GM23248 (cell line): ENCODE measurements at regions not wholly inside any gene's neighbourhood (a gene's known extent, or its start where the extent isn't known, plus 50 kb on each side); places are given as distances from the start of the nearest gene placed in this dataset.

Experiments
- DNase-seq: peaks from one replicate; pipeline ENCODE4 v3.0.0-alpha.2; 2015
- H2AFZ ChIP-seq: fragments of 200-600 bp; sonication (generic); 2 replicates; pipeline ENCODE4 v1.6.1; 2016; ENCODE audit warnings: antibody characterized with exemption
- H3F3A ChIP-seq: fragments of 200-600 bp; sonication (generic); 2 replicates; pipeline ENCODE4 v1.6.1; 2016; ENCODE audit warnings: mild to moderate bottlenecking, antibody characterized with exemption, mixed run types; ENCODE audit not compliant: insufficient read depth
- H3K27ac ChIP-seq: fragments of 200-600 bp; sonication (generic); 2 replicates; pipeline ENCODE4 v1.5.1; 2016; ENCODE audit warnings: mild to moderate bottlenecking
- H3K27me3 ChIP-seq: fragments of 200-600 bp; sonication (generic); replicated peaks from 2 replicates; pipeline ENCODE4 v1.6.1; 2016; ENCODE audit warnings: mild to moderate bottlenecking; ENCODE audit not compliant: insufficient read depth
- H3K36me3 ChIP-seq: fragments of 200-600 bp; sonication (generic); 2 replicates; pipeline ENCODE4 v1.6.1; 2016; ENCODE audit warnings: low read depth, mild to moderate bottlenecking
- H3K4me1 ChIP-seq: fragments of 200-600 bp; sonication (generic); 2 replicates; pipeline ENCODE4 v1.6.1; 2016; ENCODE audit warnings: mild to moderate bottlenecking; ENCODE audit not compliant: insufficient read depth
- H3K4me2 ChIP-seq: fragments of 200-600 bp; sonication (generic); one replicate; pipeline ENCODE4 v1.6.1; 2016; ENCODE audit warnings: mild to moderate bottlenecking; ENCODE audit not compliant: unreplicated experiment
- H3K4me3 ChIP-seq: fragments of 200-600 bp; sonication (generic); 2 replicates; pipeline ENCODE4 v1.5.1; 2016; ENCODE audit warnings: mild to moderate bottlenecking
- H3K79me2 ChIP-seq: fragments of 200-600 bp; sonication (generic); 2 replicates; pipeline ENCODE4 v1.6.1; 2016; ENCODE audit warnings: mild to moderate bottlenecking; ENCODE audit not compliant: insufficient read depth
- H3K9ac ChIP-seq: fragments of 200-600 bp; sonication (generic); 2 replicates; pipeline ENCODE4 v1.6.1; 2016; ENCODE audit warnings: mild to moderate bottlenecking
- H3K9me2 ChIP-seq: fragments of 200-600 bp; sonication (generic); 2 replicates; pipeline ENCODE4 v1.6.1; 2016; ENCODE audit warnings: mixed run types, mild to moderate bottlenecking, moderate library complexity; ENCODE audit not compliant: insufficient read depth
- H3K9me3 ChIP-seq: fragments of 200-600 bp; sonication (generic); one replicate; pipeline ENCODE4 v1.6.1; 2017; ENCODE audit warnings: low read depth
- H4K20me1 ChIP-seq: fragments of 200-600 bp; sonication (generic); 2 replicates; pipeline ENCODE4 v1.6.0; 2016; ENCODE audit not compliant: insufficient read depth
- EZH2 ChIP-seq: fragments of 200-600 bp; sonication (generic); IDR thresholded peaks from 2 replicates; pipeline ENCODE4 v1.6.1; 2018; ENCODE audit warnings: antibody characterized with exemption, mild to moderate bottlenecking; ENCODE audit not compliant: insufficient read depth, poor library complexity, severe bottlenecking
- EZH2phosphoT487 ChIP-seq: fragments of 200-600 bp; sonication (generic); IDR thresholded peaks from 2 replicates; pipeline ENCODE4 v1.6.1; 2018; ENCODE audit warnings: antibody characterized with exemption, moderate library complexity, mild to moderate bottlenecking, low read depth; ENCODE audit not compliant: insufficient read depth
- WGBS, 2 experiments: methylation state at CpG; one replicate each; pipeline ENCODE4 v1.1.6; 2015 to 2017; ENCODE audit warnings: low lambda C conversion rate in 2 of 2, low coverage in 1 of 2; ENCODE audit errors: missing lambda C conversion rate in 2 of 2; 5-methylcytosine and 5-hydroxymethylcytosine counted together
- in situ Hi-C: fragments of 300-500 bp; cut with MboI; formaldehyde crosslinking; loops from 2 replicates; pipeline ENCODE4 v1.15.0; 2020

DNA sequence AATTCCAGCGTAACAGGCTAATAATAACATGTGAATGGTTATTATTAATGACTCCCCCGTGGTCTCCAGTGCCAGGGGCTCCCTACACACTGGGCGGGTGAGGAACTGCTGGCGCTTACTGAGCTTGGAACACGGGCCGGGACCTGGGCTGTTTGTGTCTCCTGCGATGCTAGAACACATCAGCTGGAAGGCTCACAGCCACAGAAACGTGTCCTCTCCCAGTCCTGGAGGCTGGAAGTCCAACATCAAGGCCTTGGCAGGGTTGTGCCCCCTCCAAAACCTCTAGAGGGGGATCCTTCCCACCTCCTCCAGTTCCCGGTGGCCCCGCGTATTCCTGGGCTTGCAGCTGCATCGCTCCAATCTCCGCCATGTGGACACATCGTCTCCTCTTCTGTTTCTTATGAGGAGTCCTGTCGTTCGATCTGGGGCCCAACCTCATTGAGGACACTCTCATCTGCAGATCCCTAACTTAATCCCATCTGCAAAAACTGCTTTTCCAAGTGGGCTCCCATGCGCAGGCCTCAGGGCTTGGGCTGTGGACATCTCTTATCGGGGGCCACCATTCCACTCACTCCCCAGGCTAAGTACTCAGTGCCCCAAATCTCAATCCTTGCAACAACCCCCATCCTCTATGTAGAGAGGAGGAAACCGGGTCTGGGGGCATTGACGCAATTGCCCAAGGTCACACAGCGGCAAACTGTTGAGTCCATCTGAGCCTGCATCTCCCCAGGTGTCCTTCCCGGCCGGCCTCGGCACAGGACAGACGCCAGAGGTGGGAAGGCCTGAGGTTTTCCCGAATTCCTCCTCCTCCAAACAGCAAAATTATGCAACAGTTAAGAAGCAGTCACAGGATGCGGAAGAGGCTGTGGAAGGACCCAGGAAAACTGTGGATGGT is 193.9 kb downstream of the IRF8 start:
- Histone ChIP-seq H3K9me3 (no peaks in the 10 kb centered on the region), H2AFZ (no peak overlapping the region)
- WGBS, 2 experiments: 61 to 66% methylated on average over 27 of the region's 27 CpGs

DNA sequence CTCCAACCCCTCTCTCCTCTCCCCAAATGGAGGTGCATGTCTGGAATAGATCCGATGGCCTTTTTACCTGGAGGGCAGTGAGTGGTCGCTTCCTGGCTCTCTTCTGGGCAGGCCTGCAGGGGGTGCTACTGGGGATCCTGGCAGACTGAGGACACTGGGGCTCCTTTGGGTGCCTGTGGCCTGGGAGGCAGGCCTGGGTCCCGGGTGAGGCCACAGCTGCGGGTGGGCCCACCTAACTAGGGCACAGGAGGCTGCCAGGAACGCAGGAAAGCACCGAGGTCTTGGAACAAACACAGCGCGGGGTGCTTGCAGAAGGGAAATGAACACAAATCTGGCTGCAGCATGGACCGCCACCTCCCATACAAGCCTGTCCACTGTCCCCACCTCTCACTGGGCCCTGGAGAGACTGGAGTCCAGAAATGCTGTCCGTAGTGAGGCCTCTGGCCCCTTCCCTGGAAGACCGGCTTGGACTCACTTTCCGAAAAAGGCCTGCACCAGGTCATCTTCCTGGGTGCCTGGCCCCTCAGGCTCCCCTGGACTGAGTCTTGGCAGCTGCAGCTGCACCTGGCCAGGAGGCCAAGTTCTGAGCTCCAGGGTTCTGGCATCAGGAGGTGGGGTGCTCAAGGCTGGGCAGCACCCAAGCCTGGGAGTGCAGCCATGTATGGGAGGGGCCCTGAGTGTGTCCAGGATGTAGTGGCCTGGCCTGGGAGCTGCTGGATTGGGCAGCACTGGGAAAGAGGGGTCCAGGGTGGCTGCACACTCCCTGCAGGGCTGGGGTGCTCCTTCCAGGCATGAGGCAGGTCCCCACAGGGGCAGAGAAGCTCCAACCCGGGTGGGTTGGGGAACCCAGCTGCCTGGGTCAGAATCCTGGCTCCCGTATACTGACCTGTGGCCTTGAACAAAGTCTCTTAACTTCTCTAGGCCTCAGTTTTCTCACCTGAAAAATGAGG is 195.1 kb downstream of the IRF8 start:
- TF ChIP-seq EZH2 (no peak), EZH2phosphoT487 (no peak)
- H2AFZ ChIP-seq: no peak overlapping the region
- H3K9ac ChIP-seq: no peak overlapping the region
- H3K27ac ChIP-seq: no peak overlapping the region
- no peaks in the 10 kb centered on the region for H3K79me2 ChIP-seq
- DNase-seq: no peak
- H4K20me1 ChIP-seq: no peaks in the 10 kb centered on the region
- no peaks in the 10 kb centered on the region for H3K4me1 ChIP-seq
- no peaks in the 10 kb centered on the region for H3K36me3 ChIP-seq
- 45 to 46% methylated on average over 13 of the region's 14 CpGs for WGBS, 2 experiments
- in situ Hi-C loops: no loop called here
- no peaks in the 10 kb centered on the region for H3F3A ChIP-seq
- H3K9me2 ChIP-seq: no peaks in the 10 kb centered on the region
- H3K27me3 ChIP-seq: peaks cover 28% of the 10 kb centered on the region
- no peaks in the 10 kb centered on the region for H3K9me3 ChIP-seq
- no peak overlapping the region for H3K4me3 ChIP-seq
- H3K4me2 ChIP-seq: no peak overlapping the region

More for the DNA sequence above, 193.9 kb downstream of the IRF8 start:
- H3K4me3 ChIP-seq: no peak overlapping the region
- in situ Hi-C loops: no loop called here
- H3F3A ChIP-seq: no peaks in the 10 kb centered on the region
- no peak for DNase-seq
- H4K20me1 ChIP-seq: no peaks in the 10 kb centered on the region
- no peaks in the 10 kb centered on the region for H3K79me2 ChIP-seq
- no peak overlapping the region for H3K27ac ChIP-seq
- H3K36me3 ChIP-seq: no peaks in the 10 kb centered on the region
- H3K9me2 ChIP-seq: no peaks in the 10 kb centered on the region
- TF ChIP-seq EZH2: no peak
- TF ChIP-seq EZH2phosphoT487: no peak
- peaks cover 26% of the 10 kb centered on the region for H3K27me3 ChIP-seq
- no peak overlapping the region for H3K9ac ChIP-seq
- H3K4me1 ChIP-seq: no peaks in the 10 kb centered on the region
- H3K4me2 ChIP-seq: no peak overlapping the region

DNA sequence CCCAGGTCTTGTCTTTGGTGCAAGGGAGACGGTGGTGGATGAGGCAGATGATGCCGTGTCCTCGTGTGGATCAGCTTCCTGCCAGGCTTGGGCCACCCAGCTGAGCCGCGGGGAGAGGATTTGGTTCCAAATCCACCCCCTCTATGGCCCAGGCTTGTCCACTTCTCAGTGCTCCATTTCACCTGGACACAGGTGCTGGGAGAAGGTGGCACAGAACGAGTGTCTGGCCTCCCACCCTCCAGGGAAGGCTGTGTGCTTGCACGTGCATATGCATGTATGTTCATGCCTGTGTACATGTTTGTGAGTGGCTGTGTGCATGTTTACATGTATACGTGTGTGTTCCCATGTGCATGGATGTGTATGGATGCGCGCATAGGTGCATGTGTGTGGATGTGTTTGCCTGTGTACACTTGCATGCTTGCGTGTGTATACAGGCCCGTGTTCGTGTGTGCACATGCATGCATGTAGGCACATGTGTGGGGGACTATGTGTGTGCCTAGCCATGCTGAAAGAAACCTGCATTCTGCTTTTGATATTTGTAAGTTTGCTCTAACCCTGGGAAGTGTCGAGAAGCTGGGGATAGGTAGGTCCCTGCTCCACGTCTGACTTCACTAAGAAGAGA is 196.3 kb downstream of the IRF8 start:
- in situ Hi-C loops: no loop called here
- Histone ChIP-seq H3K4me1 (no peaks in the 10 kb centered on the region), H3K9me3 (no peaks in the 10 kb centered on the region), H3K36me3 (no peaks in the 10 kb centered on the region), H3K27me3 (peaks cover 25% of the 10 kb centered on the region), H4K20me1 (no peaks in the 10 kb centered on the region), H3K79me2 (no peaks in the 10 kb centered on the region), H2AFZ (no peak overlapping the region), H3K4me2 (no peak overlapping the region), H3K4me3 (no peak overlapping the region), H3K9ac (no peak overlapping the region), H3F3A (no peaks in the 10 kb centered on the region), H3K27ac (no peak overlapping the region), H3K9me2 (no peaks in the 10 kb centered on the region)
- TF ChIP-seq EZH2 (no peak), EZH2phosphoT487 (no peak)
- 51 to 55% methylated on average over 15 of the region's 15 CpGs for WGBS, 2 experiments
- DNase-seq: no peak

DNA sequence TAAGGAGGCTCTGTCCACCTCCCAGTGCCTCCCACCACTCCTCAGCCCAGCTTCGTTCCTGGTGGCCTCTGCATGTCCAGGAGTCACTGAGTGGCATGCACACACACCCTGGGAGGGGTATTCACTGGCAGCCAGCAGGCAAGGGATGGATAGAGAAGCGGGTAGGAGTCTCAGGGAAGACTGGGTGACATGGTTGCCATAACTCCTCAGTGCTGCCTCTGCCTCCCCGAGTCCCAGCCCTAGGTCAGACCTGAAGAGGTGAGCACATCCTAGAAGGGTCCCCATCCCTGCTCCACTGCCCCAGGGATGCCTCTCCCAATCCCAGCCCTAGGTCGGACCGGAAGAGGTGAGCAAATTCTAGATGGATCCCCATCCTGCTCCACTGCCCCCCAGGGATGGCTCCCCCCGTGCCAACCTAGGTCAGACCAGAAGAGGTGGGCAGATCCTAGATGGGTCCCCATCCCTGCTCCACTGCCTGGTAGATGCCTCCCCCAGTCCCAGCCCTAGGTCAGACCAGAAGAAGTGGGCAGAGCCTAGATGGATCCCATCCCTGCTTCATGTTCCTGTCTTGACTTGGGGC is 197.0 kb downstream of the IRF8 start:
- H3K36me3 ChIP-seq: no peaks in the 10 kb centered on the region
- H3K4me2 ChIP-seq: no peak overlapping the region
- H4K20me1 ChIP-seq: no peaks in the 10 kb centered on the region
- H3K27ac ChIP-seq: no peak overlapping the region
- TF ChIP-seq EZH2 (no peak), EZH2phosphoT487 (no peak)
- peaks cover 18% of the 10 kb centered on the region for H3K27me3 ChIP-seq
- H3F3A ChIP-seq: no peaks in the 10 kb centered on the region
- H2AFZ ChIP-seq: no peak overlapping the region
- no peaks in the 10 kb centered on the region for H3K9me2 ChIP-seq
- no peak for DNase-seq
- H3K9me3 ChIP-seq: no peaks in the 10 kb centered on the region
- in situ Hi-C loops: no loop called here
- H3K4me1 ChIP-seq: no peaks in the 10 kb centered on the region
- WGBS, 2 experiments: 36 to 46% methylated on average over 6 of the region's 6 CpGs
- no peak overlapping the region for H3K9ac ChIP-seq
- H3K79me2 ChIP-seq: no peaks in the 10 kb centered on the region
- H3K4me3 ChIP-seq: no peak overlapping the region
